Panc1 (cell line): ENCODE measurements at regions not wholly inside any gene's neighbourhood (a gene's known extent, or its start where the extent isn't known, plus 50 kb on each side); places are given as distances from the start of the nearest gene placed in this dataset.

Experiments
- ATAC-seq: fragments of 200-7000 bp; cut with Tn5 transposase; 2 replicates; pipeline ENCODE4 v1.9.1; 2020; ENCODE audit warnings: mild to moderate bottlenecking, moderate library complexity
- BruUV-seq: library from RNA; stranded (reverse); fragments of 400-500 nt; replicated peaks from 2 replicates; lab custom pipeline; 2021; lab: Mats Ljungman, UMichigan
- CTCF ChIA-PET: fragments of 300-600 bp; sonication (Branson Sonifier 250); formaldehyde crosslinking; loops from one replicate; lab custom pipeline; 2022; ENCODE audit warnings: antibody characterized with exemption; lab: Charles Lee
- POLR2A ChIA-PET: fragments of 300-600 bp; sonication (Branson Sonifier 250); formaldehyde crosslinking; loops from one replicate; lab custom pipeline; 2022; ENCODE audit warnings: antibody characterized with exemption; lab: Charles Lee
- DNase-seq: peaks from one replicate; pipeline ENCODE4 v3.0.0-alpha.2; 2010; ENCODE audit warnings: low read depth, low spot score
- H3K27ac ChIP-seq: 2 replicates; pipeline ENCODE4 v1.5.1; 2011; ENCODE audit warnings: mild to moderate bottlenecking, low read length, inconsistent platforms
- H3K27me3 ChIP-seq: fragments of 200-500 bp; sonication (Bioruptor generic); 2 replicates; pipeline ENCODE4 v1.6.0; 2014; ENCODE audit warnings: low read length, inconsistent platforms; ENCODE audit not compliant: control insufficient read depth, insufficient read depth
- H3K36me3 ChIP-seq: fragments of 200-500 bp; sonication (Bioruptor generic); 2 replicates; pipeline ENCODE4 v1.5.1; 2014; ENCODE audit warnings: inconsistent platforms, mild to moderate bottlenecking, low read length, moderate library complexity; ENCODE audit not compliant: control insufficient read depth, insufficient read depth
- H3K4me1 ChIP-seq: 2 replicates; pipeline ENCODE4 v1.5.1; 2011; ENCODE audit warnings: inconsistent platforms, mild to moderate bottlenecking, low read length, moderate library complexity; ENCODE audit not compliant: control insufficient read depth, insufficient read depth
- H3K4me3 ChIP-seq, 2 experiments: 2 replicates each; pipeline ENCODE4 v1.5.1; 2011 to 2012; ENCODE audit warnings: low read depth in 2 of 2, low read length in 2 of 2, mild to moderate bottlenecking in 2 of 2, inconsistent platforms in 1 of 2, moderate library complexity in 1 of 2
- H3K9me3 ChIP-seq: fragments of 200-500 bp; sonication (Bioruptor generic); 2 replicates; pipeline ENCODE4 v1.5.1; 2014; ENCODE audit warnings: low read depth, mild to moderate bottlenecking, inconsistent platforms, low read length, moderate library complexity; ENCODE audit not compliant: control insufficient read depth, insufficient read depth
- POLR2AphosphoS5 ChIP-seq: IDR thresholded peaks from 2 replicates; pipeline ENCODE4 v1.6.1; 2012; ENCODE audit warnings: mild to moderate bottlenecking, low read depth, low read length, moderate library complexity
- SIN3A ChIP-seq: IDR thresholded peaks from 2 replicates; pipeline ENCODE4 v1.6.1; 2012; ENCODE audit warnings: low read depth, mild to moderate bottlenecking, low read length, moderate library complexity, borderline replicate concordance; ENCODE audit not compliant: insufficient read depth
- TCF7L2 ChIP-seq: IDR thresholded peaks from 2 replicates; pipeline ENCODE4 v1.6.1; 2011; ENCODE audit warnings: mild to moderate bottlenecking, low read depth, low read length, inconsistent platforms
- in situ Hi-C: cut with HindIII; loops from 2 replicates; pipeline ENCODE4 v1.10.0; 2016; ENCODE audit warnings: low sequenced_read_pairs, low pct_unique_long_range_greater_than_20kb
- intact Hi-C: fragments of 100-400 bp; cut with micrococcal nuclease; formaldehyde crosslinking; loops from one replicate; pipeline ENCODE4 v1.10.0; 2022; ENCODE audit not compliant: unreplicated experiment
- TF ChIP-seq, protein P1 (sequence below): fragments of 450-650 bp; IDR thresholded peaks from 2 replicates; pipeline ENCODE4 v1.5.1; 2017; ENCODE audit warnings: mild to moderate bottlenecking
- TF ChIP-seq, protein P2 (sequence below), 2 experiments: IDR thresholded peaks; 2 replicates each; pipeline ENCODE4 v1.6.1; 2011 to 2012; ENCODE audit warnings: low read depth in 2 of 2, control low read depth in 1 of 2, low read length in 1 of 2, mild to moderate bottlenecking in 1 of 2, moderate library complexity in 1 of 2; ENCODE audit not compliant: insufficient read depth in 1 of 2

DNA sequence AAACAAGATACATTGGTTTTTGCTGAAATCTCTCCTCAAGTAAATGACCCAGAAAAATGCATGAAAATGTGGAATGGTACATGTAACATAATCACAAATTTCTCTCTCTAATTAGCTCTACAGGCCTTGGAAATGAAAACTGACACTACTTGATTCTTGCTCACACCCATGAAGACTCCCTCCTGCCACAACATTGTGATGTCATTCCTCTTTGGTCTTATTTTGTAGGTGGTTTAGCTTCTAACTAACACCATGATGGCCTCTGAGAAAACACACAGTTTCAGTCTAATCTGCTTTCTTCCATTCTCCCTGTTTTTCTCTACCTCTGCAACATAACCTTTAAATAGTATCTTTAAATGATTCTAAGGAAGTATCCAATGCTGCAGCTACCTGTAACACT is 78.6 kb upstream of the FAM174A start:
- intact Hi-C loops (no loop called here), in situ Hi-C loops (no loop called here)
- Histone ChIP-seq H3K4me3 (no peak overlapping the region), H3K4me1 (no peaks in the 10 kb centered on the region), H3K9me3 (no peaks in the 10 kb centered on the region), H3K27me3 (no peaks in the 10 kb centered on the region), H3K27ac (no peak overlapping the region), H3K36me3 (no peaks in the 10 kb centered on the region)
- no TSS peak for BruUV-seq
- POLR2A ChIA-PET = no interaction called here
- ATAC-seq (no peak), DNase-seq (no peak)
- CTCF ChIA-PET = no interaction called here
- TF ChIP-seq POLR2AphosphoS5 = no peak
- TF ChIP-seq, protein P1, sequence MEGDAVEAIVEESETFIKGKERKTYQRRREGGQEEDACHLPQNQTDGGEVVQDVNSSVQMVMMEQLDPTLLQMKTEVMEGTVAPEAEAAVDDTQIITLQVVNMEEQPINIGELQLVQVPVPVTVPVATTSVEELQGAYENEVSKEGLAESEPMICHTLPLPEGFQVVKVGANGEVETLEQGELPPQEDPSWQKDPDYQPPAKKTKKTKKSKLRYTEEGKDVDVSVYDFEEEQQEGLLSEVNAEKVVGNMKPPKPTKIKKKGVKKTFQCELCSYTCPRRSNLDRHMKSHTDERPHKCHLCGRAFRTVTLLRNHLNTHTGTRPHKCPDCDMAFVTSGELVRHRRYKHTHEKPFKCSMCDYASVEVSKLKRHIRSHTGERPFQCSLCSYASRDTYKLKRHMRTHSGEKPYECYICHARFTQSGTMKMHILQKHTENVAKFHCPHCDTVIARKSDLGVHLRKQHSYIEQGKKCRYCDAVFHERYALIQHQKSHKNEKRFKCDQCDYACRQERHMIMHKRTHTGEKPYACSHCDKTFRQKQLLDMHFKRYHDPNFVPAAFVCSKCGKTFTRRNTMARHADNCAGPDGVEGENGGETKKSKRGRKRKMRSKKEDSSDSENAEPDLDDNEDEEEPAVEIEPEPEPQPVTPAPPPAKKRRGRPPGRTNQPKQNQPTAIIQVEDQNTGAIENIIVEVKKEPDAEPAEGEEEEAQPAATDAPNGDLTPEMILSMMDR = no peak
- TF ChIP-seq SIN3A = no peak
- no peak for TF ChIP-seq TCF7L2

DNA sequence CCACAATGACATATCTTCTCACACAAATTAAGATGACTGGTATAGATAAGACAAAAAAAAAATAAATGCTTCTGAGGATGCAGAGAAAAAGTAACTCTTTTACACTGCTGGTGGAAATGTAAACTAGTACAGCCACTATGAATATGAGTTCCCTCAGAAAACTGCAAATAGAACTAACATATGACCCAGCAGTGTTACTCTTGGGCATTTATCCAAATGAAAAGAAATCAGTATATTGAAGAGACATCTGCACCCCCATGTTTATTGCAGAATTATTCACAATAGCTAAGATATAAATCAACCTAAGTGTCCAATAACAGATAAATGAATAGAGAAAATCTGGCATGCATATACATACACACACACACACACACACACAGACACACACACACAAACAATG is 83.0 kb upstream of the FAM174A start:
- in situ Hi-C loops (no loop called here), intact Hi-C loops (no loop called here)
- Histone ChIP-seq H3K27ac (no peak overlapping the region), H3K9me3 (no peaks in the 10 kb centered on the region), H3K27me3 (no peaks in the 10 kb centered on the region), H3K36me3 (no peaks in the 10 kb centered on the region), H3K4me1 (no peaks in the 10 kb centered on the region), H3K4me3 (no peak overlapping the region)
- CTCF ChIA-PET = no interaction called here
- POLR2A ChIA-PET = no interaction called here
- BruUV-seq = no TSS peak
- DNase-seq (no peak), ATAC-seq (no peak)
- TF ChIP-seq, protein P2, sequence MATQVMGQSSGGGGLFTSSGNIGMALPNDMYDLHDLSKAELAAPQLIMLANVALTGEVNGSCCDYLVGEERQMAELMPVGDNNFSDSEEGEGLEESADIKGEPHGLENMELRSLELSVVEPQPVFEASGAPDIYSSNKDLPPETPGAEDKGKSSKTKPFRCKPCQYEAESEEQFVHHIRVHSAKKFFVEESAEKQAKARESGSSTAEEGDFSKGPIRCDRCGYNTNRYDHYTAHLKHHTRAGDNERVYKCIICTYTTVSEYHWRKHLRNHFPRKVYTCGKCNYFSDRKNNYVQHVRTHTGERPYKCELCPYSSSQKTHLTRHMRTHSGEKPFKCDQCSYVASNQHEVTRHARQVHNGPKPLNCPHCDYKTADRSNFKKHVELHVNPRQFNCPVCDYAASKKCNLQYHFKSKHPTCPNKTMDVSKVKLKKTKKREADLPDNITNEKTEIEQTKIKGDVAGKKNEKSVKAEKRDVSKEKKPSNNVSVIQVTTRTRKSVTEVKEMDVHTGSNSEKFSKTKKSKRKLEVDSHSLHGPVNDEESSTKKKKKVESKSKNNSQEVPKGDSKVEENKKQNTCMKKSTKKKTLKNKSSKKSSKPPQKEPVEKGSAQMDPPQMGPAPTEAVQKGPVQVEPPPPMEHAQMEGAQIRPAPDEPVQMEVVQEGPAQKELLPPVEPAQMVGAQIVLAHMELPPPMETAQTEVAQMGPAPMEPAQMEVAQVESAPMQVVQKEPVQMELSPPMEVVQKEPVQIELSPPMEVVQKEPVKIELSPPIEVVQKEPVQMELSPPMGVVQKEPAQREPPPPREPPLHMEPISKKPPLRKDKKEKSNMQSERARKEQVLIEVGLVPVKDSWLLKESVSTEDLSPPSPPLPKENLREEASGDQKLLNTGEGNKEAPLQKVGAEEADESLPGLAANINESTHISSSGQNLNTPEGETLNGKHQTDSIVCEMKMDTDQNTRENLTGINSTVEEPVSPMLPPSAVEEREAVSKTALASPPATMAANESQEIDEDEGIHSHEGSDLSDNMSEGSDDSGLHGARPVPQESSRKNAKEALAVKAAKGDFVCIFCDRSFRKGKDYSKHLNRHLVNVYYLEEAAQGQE (IDR thresholded peaks at IDR 0.05; ENCODE audit: insufficient read depth in 1 of 2, low read depth in 2 of 2, low read length in 1 of 2) = no peak
- TF ChIP-seq TCF7L2 (no peak), SIN3A (no peak), POLR2AphosphoS5 (no peak)
- TF ChIP-seq, protein P1 = no peak
